H1 (cell line): ENCODE measurements at regions not wholly inside any gene's neighbourhood (a gene's known extent, or its start where the extent isn't known, plus 50 kb on each side); places are given as distances from the start of the nearest gene placed in this dataset.

Experiments used
- CTCF ChIA-PET: fragments of 300-600 bp; sonication (Branson Sonifier 250); formaldehyde crosslinking; loops from one replicate; lab custom pipeline; 2021; ENCODE audit not compliant: partially characterized antibody; lab: Charles Lee
- POLR2A ChIA-PET: fragments of 300-600 bp; sonication (Branson Sonifier 250); formaldehyde crosslinking; loops from one replicate; lab custom pipeline; 2021; ENCODE audit warnings: inconsistent platforms; ENCODE audit not compliant: partially characterized antibody; lab: Charles Lee
- DNase-seq, 2 experiments: peaks; one replicate each; pipeline versions ENCODE4 v3.0.0 to v3.0.0-alpha.2; 2010 to 2022; ENCODE audit warnings: low spot score in 2 of 2, low read depth in 1 of 2, mixed read lengths in 1 of 2
- FAIRE-seq: peaks from 2 replicates; lab custom pipeline; 2011; peaks lifted over from hg19 to GRCh38; lab: Jason Lieb, UNC
- H2AFZ ChIP-seq: 2 replicates; pipeline ENCODE4 v1.8.1; 2012; ENCODE audit warnings: low read length, inconsistent platforms
- H2AK5ac ChIP-seq: 2 replicates; pipeline ENCODE4 v1.6.1; 2013; ENCODE audit warnings: low read depth, low read length
- H2BK120ac ChIP-seq: replicated peaks from 2 replicates; pipeline ENCODE3; 2013; ENCODE audit warnings: low read depth, low read length, inconsistent platforms
- H2BK12ac ChIP-seq: 2 replicates; pipeline ENCODE4 v1.6.1; 2013; ENCODE audit warnings: low read depth, low read length
- H2BK15ac ChIP-seq: 2 replicates; pipeline ENCODE4 v1.6.1; 2013; ENCODE audit warnings: low read length
- H2BK20ac ChIP-seq: 2 replicates; pipeline ENCODE4 v1.6.1; 2013; ENCODE audit warnings: low read length
- H2BK5ac ChIP-seq: 2 replicates; pipeline ENCODE4 v1.6.1; 2013; ENCODE audit warnings: low read depth, low read length
- H3K14ac ChIP-seq: 2 replicates; pipeline ENCODE4 v1.6.1; 2013; ENCODE audit warnings: inconsistent platforms; ENCODE audit not compliant: insufficient read length
- H3K18ac ChIP-seq: 2 replicates; pipeline ENCODE4 v1.6.1; 2013; ENCODE audit warnings: low read length; ENCODE audit errors: extremely low read depth
- H3K23ac ChIP-seq: 2 replicates; pipeline ENCODE4 v1.6.1; 2013; ENCODE audit warnings: inconsistent platforms; ENCODE audit not compliant: insufficient read length
- H3K23me2 ChIP-seq: 2 replicates; pipeline ENCODE4 v1.6.1; 2013; ENCODE audit warnings: low read depth, low read length
- H3K27ac ChIP-seq: 2 replicates; pipeline ENCODE4 v1.6.1; 2011; ENCODE audit warnings: low read depth, low read length, inconsistent platforms
- H3K27me3 ChIP-seq, 4 experiments: replicated peaks in 1 of 4; 1 replicate in 1 of 4; 2 replicates in 3 of 4; pipeline versions ENCODE4 v1.6.1 to v1.8.1; 2011 to 2013; ENCODE audit warnings: low read length in 3 of 4, mild to moderate bottlenecking in 3 of 4, inconsistent platforms in 2 of 4, mixed read lengths in 2 of 4, moderate library complexity in 1 of 4; ENCODE audit not compliant: control insufficient read depth in 3 of 4, insufficient read depth in 3 of 4; ENCODE audit errors: extremely low read depth in 1 of 4
- H3K36me3 ChIP-seq, 4 experiments: 2 replicates each; pipeline versions ENCODE4 v1.6.1 to v1.8.1; 2011 to 2013; ENCODE audit warnings: mild to moderate bottlenecking in 4 of 4, low read length in 3 of 4, moderate library complexity in 2 of 4, control low read depth in 1 of 4, inconsistent platforms in 1 of 4; ENCODE audit not compliant: insufficient read depth in 4 of 4, control insufficient read depth in 2 of 4
- H3K4ac ChIP-seq: replicated peaks from 2 replicates; pipeline ENCODE3; 2013; ENCODE audit warnings: low read length, low read depth, mixed read lengths, inconsistent platforms; ENCODE audit not compliant: insufficient read length
- H3K4me1 ChIP-seq, 4 experiments: replicated peaks in 1 of 4; 1 replicate in 1 of 4; 2 replicates in 3 of 4; pipeline versions ENCODE4 v1.6.1 to v1.8.1; 2011 to 2013; ENCODE audit warnings: low read length in 3 of 4, inconsistent platforms in 2 of 4, mixed read lengths in 1 of 4; ENCODE audit not compliant: insufficient read depth in 4 of 4, control insufficient read depth in 3 of 4
- H3K4me2 ChIP-seq, 2 experiments: 2 replicates each; pipeline versions ENCODE4 v1.6.1 to v1.8.1; 2011 to 2013; ENCODE audit warnings: low read depth in 2 of 2, low read length in 2 of 2, control low read depth in 1 of 2, inconsistent platforms in 1 of 2, mild to moderate bottlenecking in 1 of 2; ENCODE audit not compliant: insufficient read depth in 1 of 2
- H3K4me3 ChIP-seq, 4 experiments: fragments of 200-600, 300-600 bp in 1 of 4; sonication (generic), shearing (Covaris generic), sonication (Bioruptor Twin) in 1 of 4; 2 replicates each; pipeline versions ENCODE4 v1.5.1 to v1.8.1; 2011 to 2016; ENCODE audit warnings: low read length in 4 of 4, low read depth in 3 of 4, control low read depth in 2 of 4, inconsistent platforms in 2 of 4, mild to moderate bottlenecking in 2 of 4, mixed read lengths in 1 of 4, moderate library complexity in 1 of 4; ENCODE audit not compliant: insufficient read depth in 2 of 4; ENCODE audit errors: extremely low read depth in 1 of 4
- H3K56ac ChIP-seq: replicated peaks from 2 replicates; pipeline ENCODE3; 2013; ENCODE audit warnings: low read depth, mild to moderate bottlenecking, mixed read lengths, low read length, inconsistent platforms; ENCODE audit not compliant: insufficient read length
- H3K79me1 ChIP-seq: 2 replicates; pipeline ENCODE4 v1.6.1; 2013; ENCODE audit warnings: low read depth, low read length, control low read depth
- H3K79me2 ChIP-seq, 2 experiments: 2 replicates each; pipeline versions ENCODE4 v1.6.1 to v1.8.1; 2012 to 2013; ENCODE audit warnings: low read length in 2 of 2, mild to moderate bottlenecking in 2 of 2, inconsistent platforms in 1 of 2; ENCODE audit not compliant: insufficient read depth in 2 of 2, control insufficient read depth in 1 of 2
- H3K9ac ChIP-seq, 4 experiments: replicated peaks in 1 of 4; 1 replicate in 1 of 4; 2 replicates in 3 of 4; pipeline versions ENCODE4 v1.6.1 to v1.8.1; 2011 to 2013; ENCODE audit warnings: low read depth in 3 of 4, low read length in 3 of 4, control low read depth in 2 of 4, mild to moderate bottlenecking in 2 of 4, moderate library complexity in 2 of 4, inconsistent platforms in 1 of 4; ENCODE audit errors: extremely low read depth in 1 of 4
- H3K9me3 ChIP-seq, 2 experiments: 2 replicates each; pipeline versions ENCODE4 v1.6.1 to v1.8.1; 2012 to 2013; ENCODE audit warnings: mild to moderate bottlenecking in 2 of 2, moderate library complexity in 2 of 2, control low read depth in 1 of 2, inconsistent platforms in 1 of 2, low read depth in 1 of 2, low read length in 1 of 2, mixed read lengths in 1 of 2; ENCODE audit not compliant: insufficient read depth in 2 of 2
- H4K20me1 ChIP-seq, 2 experiments: replicated peaks in 1 of 2; 2 replicates each; pipeline versions ENCODE3 to v1.8.1; 2011 to 2013; ENCODE audit warnings: inconsistent platforms in 2 of 2, low read length in 2 of 2, mild to moderate bottlenecking in 1 of 2; ENCODE audit not compliant: insufficient read depth in 2 of 2, control insufficient read depth in 1 of 2
- H4K5ac ChIP-seq: 2 replicates; pipeline ENCODE4 v1.6.1; 2013; ENCODE audit warnings: low read length, low read depth, mixed read lengths, inconsistent platforms; ENCODE audit not compliant: insufficient read length
- H4K8ac ChIP-seq: 2 replicates; pipeline ENCODE4 v1.8.0; 2013; ENCODE audit warnings: mild to moderate bottlenecking, moderate library complexity, low read length, inconsistent platforms; ENCODE audit not compliant: insufficient read depth; ENCODE audit errors: extremely low read depth
- H4K91ac ChIP-seq: replicated peaks from 2 replicates; pipeline ENCODE3; 2013; ENCODE audit warnings: low read length, mixed read lengths, inconsistent platforms; ENCODE audit not compliant: insufficient read length
- CBX8 ChIP-seq: fragments of 300-800, 300-1000 bp; sonication (generic); IDR thresholded peaks from 2 replicates; pipeline ENCODE4 v1.7.1; 2016; ENCODE audit warnings: low read depth, low read length, borderline replicate concordance
- CHD1 ChIP-seq: IDR thresholded peaks from 2 replicates; pipeline ENCODE4 v1.6.1; 2012; ENCODE audit warnings: low read depth, low read length, improper control_type of control experiment
- CREB1 ChIP-seq: IDR thresholded peaks from 2 replicates; pipeline ENCODE4 v1.6.1; 2012; ENCODE audit warnings: inconsistent platforms
- CTBP2 ChIP-seq: IDR thresholded peaks from 2 replicates; pipeline ENCODE4 v1.7.0; 2011; ENCODE audit warnings: borderline replicate concordance, mild to moderate bottlenecking, moderate library complexity, mixed read lengths, low read length; ENCODE audit not compliant: insufficient read depth, insufficient read length
- JUND ChIP-seq: IDR thresholded peaks from 2 replicates; pipeline ENCODE4 v1.6.1; 2011; ENCODE audit warnings: mild to moderate bottlenecking, improper control_type of control experiment, low read length
- KDM4A ChIP-seq: IDR thresholded peaks from one replicate; pipeline ENCODE4 v1.7.1; 2012; ENCODE audit warnings: low read depth, mild to moderate bottlenecking, moderate library complexity, low read length, inconsistent platforms; ENCODE audit not compliant: severe bottlenecking
- KDM5A ChIP-seq: fragments of 200-600 bp; IDR thresholded peaks from 2 replicates; pipeline ENCODE4 v1.7.1; 2012; ENCODE audit warnings: mild to moderate bottlenecking, low read length, inconsistent platforms, mixed read lengths
- NRF1 ChIP-seq: IDR thresholded peaks from 2 replicates; pipeline ENCODE4 v1.6.1; 2011; ENCODE audit warnings: mild to moderate bottlenecking, low read depth, low read length, improper control_type of control experiment
- POLR2AphosphoS5 ChIP-seq: IDR thresholded peaks from 2 replicates; pipeline ENCODE4 v1.6.1; 2011; ENCODE audit warnings: low read depth, low read length
- RFX5 ChIP-seq: IDR thresholded peaks from 2 replicates; pipeline ENCODE4 v1.6.1; 2011; ENCODE audit warnings: low read depth, low read length, improper control_type of control experiment, borderline replicate concordance
- SIN3A ChIP-seq, 2 experiments: IDR thresholded peaks in 1 of 2; conservative IDR thresholded peaks in 1 of 2; 2 replicates each; pipeline ENCODE4 v1.6.1; 2011 to 2012; ENCODE audit warnings: low read length in 2 of 2, improper control_type of control experiment in 1 of 2, low read depth in 1 of 2, mild to moderate bottlenecking in 1 of 2
- SRF ChIP-seq: IDR thresholded peaks from 2 replicates; pipeline ENCODE4 v1.6.1; 2011; ENCODE audit warnings: mild to moderate bottlenecking, low read depth, low read length, moderate library complexity
- TCF12 ChIP-seq: IDR thresholded peaks from 2 replicates; pipeline ENCODE4 v1.6.1; 2011; ENCODE audit warnings: low read depth, mild to moderate bottlenecking, low read length
- ZNF274 ChIP-seq: IDR thresholded peaks from 2 replicates; pipeline ENCODE4 v1.7.0; 2012; ENCODE audit warnings: low read length, borderline replicate concordance; ENCODE audit errors: extremely low read depth
- WGBS, 2 experiments: shearing (Covaris generic) in 1 of 2; methylation state at CpG; one replicate each; pipeline versions ENCODE4 v1.1.6 to v1.1.7; 2013 to 2015; ENCODE audit warnings: low lambda C conversion rate in 2 of 2, mixed read lengths in 2 of 2, inconsistent platforms in 1 of 2, low coverage in 1 of 2, missing lambda C conversion rate in 1 of 2; ENCODE audit not compliant: insufficient replicate concordance in 2 of 2, insufficient coverage in 1 of 2, insufficient read length in 1 of 2; ENCODE audit errors: extremely low coverage in 1 of 2, missing lambda C conversion rate in 1 of 2; 5-methylcytosine and 5-hydroxymethylcytosine counted together
- TF ChIP-seq, protein P1 (sequence below): IDR thresholded peaks from 2 replicates; pipeline ENCODE4 v1.6.1; 2012; ENCODE audit warnings: inconsistent platforms

DNA sequence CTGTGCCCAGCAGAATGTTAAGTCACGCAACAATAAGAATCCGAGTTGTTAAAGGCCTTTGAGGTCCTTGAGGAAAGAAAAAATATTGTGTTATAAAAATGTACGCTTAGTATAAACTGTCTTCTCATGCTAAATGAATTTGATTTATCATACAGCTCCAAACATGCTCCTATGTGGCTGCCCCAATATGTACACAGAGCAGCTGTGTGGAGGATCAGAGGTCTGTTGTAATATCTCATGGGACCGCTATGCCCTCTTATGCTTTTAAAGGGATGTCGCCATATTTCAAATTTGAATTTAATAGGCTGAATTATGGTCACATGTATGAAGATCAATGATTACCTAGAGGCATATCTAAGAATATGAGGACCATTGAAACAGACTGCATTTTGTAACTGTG lies 90.2 kb downstream of the SLC5A7 start:
- Histone ChIP-seq H3K4me2 (no peak overlapping the region), H3K79me2 (no peaks in the 10 kb centered on the region), H3K23ac (no peak overlapping the region), H3K56ac (no peak overlapping the region), H4K91ac (no peak overlapping the region), H3K36me3 (no peaks in the 10 kb centered on the region), H3K18ac (no peak overlapping the region), H2BK12ac (no peak overlapping the region), H4K5ac (no peak overlapping the region), H3K79me1 (no peaks in the 10 kb centered on the region), H2AFZ (no peak overlapping the region), H2BK5ac (no peak overlapping the region), H2BK20ac (no peak overlapping the region), H3K9ac (no peak overlapping the region), H3K4ac (no peak overlapping the region), H3K4me3 (no peak overlapping the region), H3K4me1 (peaks cover 0 to 5% (median 2%) of the 10 kb centered on the region in 4 experiments; a peak in 4 of 7 replicates), H2BK15ac (no peak overlapping the region), H2AK5ac (no peak overlapping the region), H3K23me2 (no peaks in the 10 kb centered on the region), H3K27ac (no peak overlapping the region), H4K8ac (no peak overlapping the region), H2BK120ac (no peak overlapping the region), H3K14ac (no peak overlapping the region), H3K27me3 (no peaks in the 10 kb centered on the region), H3K9me3 (no peaks in the 10 kb centered on the region), H4K20me1 (no peaks in the 10 kb centered on the region)
- POLR2A ChIA-PET = no interaction called here
- WGBS, 2 experiments = 93% methylated on average over 5 of the region's 5 CpGs; no CpG with 5 or more reads in 1 of the 2 experiments
- DNase-seq = no peak
- no peak for FAIRE-seq
- CTCF ChIA-PET = interaction anchor here (0.9 kb wide), 1 partner anchor 9 kb away, joined by 3 read pairs; no protein-coding TSS in a partner anchor
- TF ChIP-seq CBX8 (no peak), POLR2AphosphoS5 (no peak), NRF1 (no peak), CHD1 (no peak), CREB1 (no peak), KDM4A (no peak), SRF (no peak), SIN3A (conservative IDR thresholded peaks at IDR 0.05 in 1 of 2, IDR thresholded peaks at IDR 0.05 in 1 of 2; ENCODE audit: low read depth in 1 of 2, low read length in 2 of 2) (no peak), KDM5A (no peak), JUND (no peak), CTBP2 (no peak), ZNF274 (no peak), TCF12 (no peak), RFX5 (no peak)
- TF ChIP-seq, protein P1, sequence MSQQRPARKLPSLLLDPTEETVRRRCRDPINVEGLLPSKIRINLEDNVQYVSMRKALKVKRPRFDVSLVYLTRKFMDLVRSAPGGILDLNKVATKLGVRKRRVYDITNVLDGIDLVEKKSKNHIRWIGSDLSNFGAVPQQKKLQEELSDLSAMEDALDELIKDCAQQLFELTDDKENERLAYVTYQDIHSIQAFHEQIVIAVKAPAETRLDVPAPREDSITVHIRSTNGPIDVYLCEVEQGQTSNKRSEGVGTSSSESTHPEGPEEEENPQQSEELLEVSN = no peak
